ES-I3 (cell line): ENCODE measurements at regions not wholly inside any gene's neighbourhood (a gene's known extent, or its start where the extent isn't known, plus 50 kb on each side); places are given as distances from the start of the nearest gene placed in this dataset.

Source experiments
- H3K36me3 ChIP-seq: 2 replicates; pipeline ENCODE4 v1.6.1; 2013; ENCODE audit warnings: mild to moderate bottlenecking, low read length, control low read depth, moderate library complexity; ENCODE audit not compliant: insufficient read depth
- H3K4me1 ChIP-seq: 2 replicates; pipeline ENCODE4 v1.6.1; 2013; ENCODE audit warnings: mild to moderate bottlenecking, control low read depth, low read length; ENCODE audit not compliant: insufficient read depth
- H3K9ac ChIP-seq: 2 replicates; pipeline ENCODE4 v1.6.1; 2013; ENCODE audit warnings: low read depth, mild to moderate bottlenecking, low read length, moderate library complexity
- H3K9me3 ChIP-seq: 2 replicates; pipeline ENCODE4 v1.6.1; 2013; ENCODE audit warnings: mild to moderate bottlenecking, low read length, moderate library complexity; ENCODE audit not compliant: control insufficient read depth, insufficient read depth

- peaks cover 21% of the 10 kb centered on the region for H3K4me1 ChIP-seq
- H3K9ac ChIP-seq: no peak overlapping the region
- H3K9me3 ChIP-seq: no peaks in the 10 kb centered on the region; the same call in 1 of the 2 replicates
- H3K36me3 ChIP-seq: no peaks in the 10 kb centered on the region
These were observed 72.4 kb upstream of the UNC5A start for GRCh38 chr5:176737746-176738636.

- Histone ChIP-seq H3K36me3 (no peaks in the 10 kb centered on the region), H3K9me3 (no peaks in the 10 kb centered on the region; the same call in 1 of the 2 replicates), H3K4me1 (peaks cover 21% of the 10 kb centered on the region), H3K9ac (no peak overlapping the region)
These were observed 71.6 kb upstream of the UNC5A start for GRCh38 chr5:176738637-176739250.

GRCh38 chr5:176739461-176740051 lies 70.8 kb upstream of the UNC5A start:
- no peaks in the 10 kb centered on the region for H3K36me3 ChIP-seq
- no peak overlapping the region for H3K9ac ChIP-seq
- H3K4me1 ChIP-seq: peaks cover 25% of the 10 kb centered on the region
- H3K9me3 ChIP-seq: no peaks in the 10 kb centered on the region; the same call in 1 of the 2 replicates

GRCh38 chr5:176740131-176740701 lies 70.1 kb upstream of the UNC5A start:
- H3K9ac ChIP-seq: no peak overlapping the region
- no peaks in the 10 kb centered on the region for H3K36me3 ChIP-seq
- no peaks in the 10 kb centered on the region; the same call in 1 of the 2 replicates for H3K9me3 ChIP-seq
- peaks cover 29% of the 10 kb centered on the region for H3K4me1 ChIP-seq

GRCh38 chr5:176740702-176741496 lies 69.5 kb upstream of the UNC5A start:
- H3K9me3 ChIP-seq: no peaks in the 10 kb centered on the region; the same call in 1 of the 2 replicates
- H3K36me3 ChIP-seq: no peaks in the 10 kb centered on the region
- H3K9ac ChIP-seq: no peak overlapping the region
- peaks cover 33% of the 10 kb centered on the region for H3K4me1 ChIP-seq

- no peaks in the 10 kb centered on the region for H3K36me3 ChIP-seq
- no peaks in the 10 kb centered on the region for H3K9me3 ChIP-seq
- H3K9ac ChIP-seq: no peak overlapping the region
- peaks cover 37% of the 10 kb centered on the region for H3K4me1 ChIP-seq
These were observed 68.7 kb upstream of the UNC5A start for GRCh38 chr5:176741561-176742211.

- Histone ChIP-seq H3K4me1 (peaks cover 31% of the 10 kb centered on the region), H3K9me3 (no peaks in the 10 kb centered on the region), H3K36me3 (no peaks in the 10 kb centered on the region), H3K9ac (peak overlapping the region; percentile 39; the same call in 1 of the 2 replicates)
These were observed 67.9 kb upstream of the UNC5A start for GRCh38 chr5:176742246-176743105.

GRCh38 chr5:176743136-176743861 lies 67.1 kb upstream of the UNC5A start:
- H3K4me1 ChIP-seq: peaks cover 34% of the 10 kb centered on the region
- no peaks in the 10 kb centered on the region for H3K36me3 ChIP-seq
- H3K9me3 ChIP-seq: no peaks in the 10 kb centered on the region
- peak overlapping the region; percentile 39; the same call in 1 of the 2 replicates for H3K9ac ChIP-seq

- peaks cover 34% of the 10 kb centered on the region for H3K4me1 ChIP-seq
- peak overlapping the region; percentile 39; the same call in 1 of the 2 replicates for H3K9ac ChIP-seq
- H3K9me3 ChIP-seq: no peaks in the 10 kb centered on the region
- no peaks in the 10 kb centered on the region for H3K36me3 ChIP-seq
These were observed 66.3 kb upstream of the UNC5A start for GRCh38 chr5:176743868-176744583.

GRCh38 chr5:176744584-176744965 lies 65.8 kb upstream of the UNC5A start:
- Histone ChIP-seq H3K9me3 (no peaks in the 10 kb centered on the region), H3K36me3 (no peaks in the 10 kb centered on the region), H3K9ac (no peak overlapping the region), H3K4me1 (peaks cover 32% of the 10 kb centered on the region)

GRCh38 chr5:176747670-176748072 lies 62.7 kb upstream of the UNC5A start:
- H3K9me3 ChIP-seq: no peaks in the 10 kb centered on the region
- H3K4me1 ChIP-seq: peaks cover 29% of the 10 kb centered on the region
- no peaks in the 10 kb centered on the region for H3K36me3 ChIP-seq
- H3K9ac ChIP-seq: no peak overlapping the region
